HT1080 (cell line): ENCODE measurements at regions not wholly inside any gene's neighbourhood (a gene's known extent, or its start where the extent isn't known, plus 50 kb on each side); places are given as distances from the start of the nearest gene placed in this dataset.

Experiments used
- DNase-seq: peaks from one replicate; pipeline ENCODE4 v3.0.0-alpha.2; 2015; ENCODE audit warnings: low read depth

- peak; percentile 95 for DNase-seq
These were observed 106.4 kb downstream of the ARF6 start for GRCh38 chr14:49999146-49999761.

- DNase-seq: no peak
These were observed 107.0 kb downstream of the ARF6 start for GRCh38 chr14:49999826-50000379.

GRCh38 chr14:50000380-50001150 is 107.7 kb downstream of the ARF6 start:
- DNase-seq: peak; percentile 88

GRCh38 chr14:50001151-50001998 is 108.5 kb downstream of the ARF6 start:
- peak; percentile 96 for DNase-seq

GRCh38 chr14:50001999-50002925 is 109.4 kb downstream of the ARF6 start:
- no peak for DNase-seq

- no peak for DNase-seq
These were observed 110.0 kb downstream of the ARF6 start for GRCh38 chr14:50002926-50003212.

- DNase-seq: no peak
These were observed 110.5 kb downstream of the ARF6 start for GRCh38 chr14:50003213-50004021.

GRCh38 chr14:50006141-50006540 is 110.2 kb downstream of the VCPKMT start:
- DNase-seq: no peak

- DNase-seq: no peak
These were observed 109.1 kb downstream of the VCPKMT start for GRCh38 chr14:50007123-50007903.

GRCh38 chr14:50008562-50008961 is 107.8 kb downstream of the VCPKMT start:
- DNase-seq: no peak

- DNase-seq: no peak
These were observed 107.4 kb downstream of the VCPKMT start for GRCh38 chr14:50008974-50009373.

GRCh38 chr14:50010752-50011151 is 105.6 kb downstream of the VCPKMT start:
- no peak for DNase-seq

GRCh38 chr14:50011242-50011641 is 105.1 kb downstream of the VCPKMT start:
- DNase-seq: no peak

GRCh38 chr14:50012644-50013043 is 103.7 kb downstream of the VCPKMT start:
- DNase-seq: no peak

GRCh38 chr14:50013198-50013918 is 103.0 kb downstream of the VCPKMT start:
- peak; percentile 84 for DNase-seq

GRCh38 chr14:50013934-50014333 is 102.4 kb downstream of the VCPKMT start:
- no peak for DNase-seq

- no peak for DNase-seq
These were observed 101.5 kb downstream of the VCPKMT start for GRCh38 chr14:50014809-50015430.

GRCh38 chr14:50015716-50016115 is 100.7 kb downstream of the VCPKMT start:
- DNase-seq: no peak
